ENCODE measurements at regions not wholly inside any gene's neighbourhood (a gene's known extent, or its start where the extent isn't known, plus 50 kb on each side); places are given as distances from the start of the nearest gene placed in this dataset.

DNA sequence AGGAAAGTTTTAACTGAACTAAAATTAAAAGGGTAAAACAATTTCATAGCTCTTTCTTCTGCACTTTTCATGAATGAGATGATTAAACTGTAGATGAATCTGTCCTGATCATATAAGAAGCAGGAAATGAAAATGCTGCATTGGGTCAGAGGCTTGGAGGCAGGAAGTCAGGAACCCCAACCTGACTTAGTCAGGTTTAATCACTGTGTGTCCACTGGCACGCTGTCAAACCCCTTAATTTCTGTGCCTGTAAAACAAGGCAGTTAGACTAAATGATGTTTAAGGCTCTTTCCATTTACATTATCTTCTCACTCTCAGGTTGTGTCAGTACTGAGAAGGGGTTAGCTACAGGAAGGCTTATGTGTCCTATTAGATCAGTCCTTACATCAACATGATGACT, 193.3 kb upstream of the TTC14 start:
- H3K27me3 Mint-ChIP-seq (ENCODE audit: insufficient read depth, unreplicated experiment) = no peaks in the 10 kb centered on the region
- POLR2A ChIA-PET = no interaction called here
- no peak overlapping the region for H3K4me3 Mint-ChIP-seq (ENCODE audit: unreplicated experiment)
- no peaks in the 10 kb centered on the region for H3K9me3 Mint-ChIP-seq (ENCODE audit: unreplicated experiment)
- DNase-seq (ENCODE audit: unreplicated experiment) = peak; percentile 70
- intact Hi-C loops (cut with micrococcal nuclease) = no loop called here
- TF ChIP-seq, protein P1, sequence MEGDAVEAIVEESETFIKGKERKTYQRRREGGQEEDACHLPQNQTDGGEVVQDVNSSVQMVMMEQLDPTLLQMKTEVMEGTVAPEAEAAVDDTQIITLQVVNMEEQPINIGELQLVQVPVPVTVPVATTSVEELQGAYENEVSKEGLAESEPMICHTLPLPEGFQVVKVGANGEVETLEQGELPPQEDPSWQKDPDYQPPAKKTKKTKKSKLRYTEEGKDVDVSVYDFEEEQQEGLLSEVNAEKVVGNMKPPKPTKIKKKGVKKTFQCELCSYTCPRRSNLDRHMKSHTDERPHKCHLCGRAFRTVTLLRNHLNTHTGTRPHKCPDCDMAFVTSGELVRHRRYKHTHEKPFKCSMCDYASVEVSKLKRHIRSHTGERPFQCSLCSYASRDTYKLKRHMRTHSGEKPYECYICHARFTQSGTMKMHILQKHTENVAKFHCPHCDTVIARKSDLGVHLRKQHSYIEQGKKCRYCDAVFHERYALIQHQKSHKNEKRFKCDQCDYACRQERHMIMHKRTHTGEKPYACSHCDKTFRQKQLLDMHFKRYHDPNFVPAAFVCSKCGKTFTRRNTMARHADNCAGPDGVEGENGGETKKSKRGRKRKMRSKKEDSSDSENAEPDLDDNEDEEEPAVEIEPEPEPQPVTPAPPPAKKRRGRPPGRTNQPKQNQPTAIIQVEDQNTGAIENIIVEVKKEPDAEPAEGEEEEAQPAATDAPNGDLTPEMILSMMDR (IDR thresholded peaks at IDR 0.05; ENCODE audit: unreplicated experiment) = no peak
- CTCF ChIA-PET = interaction anchor here (0.6 kb wide), 2 partner anchors 56 to 85 kb away, joined by 3 read pairs; no protein-coding TSS in a partner anchor
- H3K4me1 Mint-ChIP-seq (ENCODE audit: insufficient read depth, unreplicated experiment) = peaks cover 21% of the 10 kb centered on the region
- no TSS peak for BruUV-seq (replicated peaks)
- H3K27ac Mint-ChIP-seq (ENCODE audit: low read depth, unreplicated experiment) = peak overlapping the region; percentile 71
- H3K36me3 Mint-ChIP-seq (ENCODE audit: insufficient read depth, unreplicated experiment) = peaks cover 6% of the 10 kb centered on the region

DNA sequence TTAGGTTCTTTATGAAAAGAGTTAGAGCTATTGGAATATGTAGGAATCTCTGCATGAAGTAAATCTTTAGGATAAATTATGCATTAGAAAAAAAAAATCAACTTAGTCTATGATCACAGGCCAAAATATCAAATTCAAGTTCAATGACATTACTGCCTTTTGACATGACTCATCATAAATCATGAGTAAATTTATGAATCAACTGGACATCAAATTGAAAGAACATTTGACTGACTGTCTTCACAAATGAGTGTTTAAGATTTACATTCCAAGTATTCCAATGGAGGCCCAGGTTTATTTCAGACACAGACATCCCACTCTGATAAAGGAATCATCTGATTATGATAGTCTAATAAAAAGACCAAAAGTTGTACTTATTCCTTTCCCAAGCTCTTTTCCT, 192.8 kb upstream of the TTC14 start:
- CTCF ChIA-PET = interaction anchor here (0.6 to 0.9 kb wide), 2 partner anchors 55 to 480 kb away, joined by 3 read pairs; no protein-coding TSS in a partner anchor
- no peak overlapping the region for H3K4me3 Mint-ChIP-seq (ENCODE audit: unreplicated experiment)
- BruUV-seq (replicated peaks) = no TSS peak
- H3K4me1 Mint-ChIP-seq (ENCODE audit: insufficient read depth, unreplicated experiment) = peaks cover 21% of the 10 kb centered on the region
- peak overlapping the region; percentile 71 for H3K27ac Mint-ChIP-seq (ENCODE audit: low read depth, unreplicated experiment)
- POLR2A ChIA-PET = no interaction called here
- TF ChIP-seq, protein P1 (IDR thresholded peaks at IDR 0.05; ENCODE audit: unreplicated experiment) = no peak
- no peaks in the 10 kb centered on the region for H3K9me3 Mint-ChIP-seq (ENCODE audit: unreplicated experiment)
- intact Hi-C loops (cut with micrococcal nuclease) = no loop called here
- peaks cover 6% of the 10 kb centered on the region for H3K36me3 Mint-ChIP-seq (ENCODE audit: insufficient read depth, unreplicated experiment)
- peak; percentile 34 for DNase-seq (ENCODE audit: unreplicated experiment)
- H3K27me3 Mint-ChIP-seq (ENCODE audit: insufficient read depth, unreplicated experiment) = no peaks in the 10 kb centered on the region

DNA sequence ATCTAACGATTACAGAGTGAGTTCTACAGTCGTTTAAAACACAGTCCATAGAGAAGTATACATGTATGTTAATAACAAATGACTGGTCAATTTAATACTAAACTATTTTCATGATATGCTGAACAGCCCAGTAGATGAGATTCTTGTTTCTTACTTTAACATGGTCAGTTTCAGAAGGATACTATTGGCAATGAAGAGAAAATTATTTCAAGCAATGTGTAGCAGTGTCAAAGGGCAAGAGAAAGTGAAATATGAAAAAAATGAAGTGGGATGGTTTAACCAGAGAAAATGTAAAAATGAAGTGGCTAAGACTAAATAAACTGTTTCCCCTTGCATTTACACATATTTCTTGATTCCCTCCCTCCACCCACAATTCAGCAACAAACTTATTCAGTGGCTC, 192.1 kb upstream of the TTC14 start:
- Mint-ChIP-seq H3K27me3 (ENCODE audit: insufficient read depth, unreplicated experiment) (no peaks in the 10 kb centered on the region), H3K27ac (ENCODE audit: low read depth, unreplicated experiment) (peak overlapping the region; percentile 71), H3K36me3 (ENCODE audit: insufficient read depth, unreplicated experiment) (peaks cover 6% of the 10 kb centered on the region), H3K4me1 (ENCODE audit: insufficient read depth, unreplicated experiment) (peaks cover 21% of the 10 kb centered on the region), H3K4me3 (ENCODE audit: unreplicated experiment) (no peak overlapping the region), H3K9me3 (ENCODE audit: unreplicated experiment) (no peaks in the 10 kb centered on the region)
- TF ChIP-seq, protein P1 (IDR thresholded peaks at IDR 0.05; ENCODE audit: unreplicated experiment) = no peak
- intact Hi-C loops (cut with micrococcal nuclease) = no loop called here
- ChIA-PET POLR2A (no interaction called here), CTCF (interaction anchor here (0.9 kb wide), 1 partner anchor 481 kb away, joined by 3 read pairs; no protein-coding TSS in a partner anchor)
- no peak for DNase-seq (ENCODE audit: unreplicated experiment)
- BruUV-seq (replicated peaks) = no TSS peak

DNA sequence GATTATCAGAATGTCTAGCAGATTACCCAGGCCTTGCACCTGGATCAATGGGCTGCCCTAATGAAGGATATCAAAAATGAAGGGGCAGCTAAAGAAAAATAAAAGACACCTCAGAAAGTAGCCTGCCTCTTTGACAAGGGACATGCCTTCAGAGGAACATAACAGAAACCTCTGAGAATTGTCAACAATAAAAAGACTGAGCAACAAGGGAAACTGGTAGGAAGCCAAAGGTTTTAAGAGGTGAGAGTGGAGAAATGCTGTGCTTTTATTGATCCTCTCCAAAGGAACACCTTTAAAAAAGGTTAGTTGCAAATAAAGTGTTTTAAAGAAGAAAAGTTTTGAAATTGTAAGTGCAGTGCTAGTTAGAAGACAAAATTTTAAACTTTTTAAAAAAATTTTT, 187.8 kb upstream of the TTC14 start:
- Mint-ChIP-seq H3K4me1 (ENCODE audit: insufficient read depth, unreplicated experiment) (peaks cover 13% of the 10 kb centered on the region), H3K27me3 (ENCODE audit: insufficient read depth, unreplicated experiment) (no peaks in the 10 kb centered on the region), H3K9me3 (ENCODE audit: unreplicated experiment) (peaks cover 7% of the 10 kb centered on the region), H3K36me3 (ENCODE audit: insufficient read depth, unreplicated experiment) (no peaks in the 10 kb centered on the region), H3K27ac (ENCODE audit: low read depth, unreplicated experiment) (no peak overlapping the region), H3K4me3 (ENCODE audit: unreplicated experiment) (no peak overlapping the region)
- intact Hi-C loops (cut with micrococcal nuclease) = no loop called here
- ChIA-PET CTCF (no interaction called here), POLR2A (no interaction called here)
- no peak for DNase-seq (ENCODE audit: unreplicated experiment)
- no TSS peak for BruUV-seq (replicated peaks)
- TF ChIP-seq, protein P1 (IDR thresholded peaks at IDR 0.05; ENCODE audit: unreplicated experiment) = no peak

All from MCF 10A (cell line).